ENCODE measurements at regions not wholly inside any gene's neighbourhood (a gene's known extent, or its start where the extent isn't known, plus 50 kb on each side); places are given as distances from the start of the nearest gene placed in this dataset.

DNA sequence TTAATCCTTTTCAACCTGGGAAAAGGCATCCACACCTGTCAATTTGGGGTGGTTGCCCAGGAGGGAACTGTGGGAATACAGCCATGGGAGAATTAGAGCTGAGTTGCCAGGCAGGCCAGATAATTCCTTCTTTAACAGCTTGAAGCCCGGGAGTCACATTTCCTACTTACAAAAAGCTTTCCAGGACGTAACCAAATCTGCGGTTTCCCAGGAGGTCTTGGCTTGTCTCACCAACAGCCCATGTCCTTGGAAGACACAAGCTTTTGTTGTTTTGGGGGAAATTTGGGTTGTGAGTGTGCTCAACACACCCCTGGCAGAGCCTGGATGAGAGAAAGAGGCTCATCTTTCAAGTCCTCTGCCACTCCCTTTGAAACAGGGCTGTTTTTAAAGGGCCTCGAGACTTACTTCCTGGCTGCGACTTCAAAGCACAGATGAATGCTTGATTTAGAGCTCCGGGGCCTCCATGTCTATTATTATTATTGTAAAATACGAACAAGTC, 465.9 kb upstream of the BTBD3 start:
- TF ChIP-seq, protein P1, sequence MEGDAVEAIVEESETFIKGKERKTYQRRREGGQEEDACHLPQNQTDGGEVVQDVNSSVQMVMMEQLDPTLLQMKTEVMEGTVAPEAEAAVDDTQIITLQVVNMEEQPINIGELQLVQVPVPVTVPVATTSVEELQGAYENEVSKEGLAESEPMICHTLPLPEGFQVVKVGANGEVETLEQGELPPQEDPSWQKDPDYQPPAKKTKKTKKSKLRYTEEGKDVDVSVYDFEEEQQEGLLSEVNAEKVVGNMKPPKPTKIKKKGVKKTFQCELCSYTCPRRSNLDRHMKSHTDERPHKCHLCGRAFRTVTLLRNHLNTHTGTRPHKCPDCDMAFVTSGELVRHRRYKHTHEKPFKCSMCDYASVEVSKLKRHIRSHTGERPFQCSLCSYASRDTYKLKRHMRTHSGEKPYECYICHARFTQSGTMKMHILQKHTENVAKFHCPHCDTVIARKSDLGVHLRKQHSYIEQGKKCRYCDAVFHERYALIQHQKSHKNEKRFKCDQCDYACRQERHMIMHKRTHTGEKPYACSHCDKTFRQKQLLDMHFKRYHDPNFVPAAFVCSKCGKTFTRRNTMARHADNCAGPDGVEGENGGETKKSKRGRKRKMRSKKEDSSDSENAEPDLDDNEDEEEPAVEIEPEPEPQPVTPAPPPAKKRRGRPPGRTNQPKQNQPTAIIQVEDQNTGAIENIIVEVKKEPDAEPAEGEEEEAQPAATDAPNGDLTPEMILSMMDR (conservative IDR thresholded peaks at IDR 0.05 in 1 of 2, IDR thresholded peaks at IDR 0.05 in 1 of 2; ENCODE audit: extremely low read depth in 1 of 2, insufficient read depth in 1 of 2, low read depth in 1 of 2, low read length in 2 of 2) = no peak
- no peak for TF ChIP-seq EZH2 (IDR thresholded peaks at IDR 0.05; ENCODE audit: borderline replicate concordance, low read length)

Data from mammary epithelial cell (primary cell).